ENCODE measurements at regions not wholly inside any gene's neighbourhood (a gene's known extent, or its start where the extent isn't known, plus 50 kb on each side); places are given as distances from the start of the nearest gene placed in this dataset.

DNA sequence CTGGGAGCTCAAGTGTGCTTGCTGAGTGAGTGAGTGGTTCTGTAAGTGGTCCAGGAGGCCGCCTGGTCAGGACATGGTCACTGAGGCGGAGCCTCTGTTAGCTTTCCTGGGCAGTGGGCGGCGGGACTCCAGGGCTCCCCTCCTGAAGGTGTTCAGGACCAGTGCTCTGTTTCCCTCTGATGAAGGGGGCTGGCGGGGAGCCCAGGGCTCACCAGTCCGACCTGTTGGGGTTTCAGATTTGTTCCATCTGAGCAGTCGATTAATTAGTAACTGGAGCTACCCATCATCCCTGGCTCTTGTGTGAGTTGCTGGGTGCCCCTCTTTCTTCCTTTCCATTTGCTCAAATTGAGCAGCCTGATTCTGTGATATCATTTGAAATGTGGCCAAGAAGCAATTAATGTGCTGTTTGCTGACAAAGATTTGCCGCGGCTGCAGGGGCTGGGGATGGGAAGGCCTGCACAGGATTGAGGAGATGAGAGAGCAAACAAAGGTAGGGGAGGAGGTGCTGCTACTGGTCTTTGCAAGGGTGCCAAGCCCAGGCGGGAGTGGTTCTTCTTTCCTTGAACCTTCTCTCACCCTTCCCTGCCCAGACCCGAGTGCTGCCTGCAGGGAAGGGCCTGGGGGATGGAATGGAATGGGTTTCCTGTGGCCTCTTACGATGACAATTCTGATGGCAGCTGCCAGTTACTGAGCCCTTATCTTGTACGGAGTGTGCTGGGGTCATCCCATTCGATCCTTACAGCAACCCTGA is 92.8 kb upstream of the PITX1 start:
- ATAC-seq (replicated peaks) (no peak), DNase-seq (no peak)
- no peak overlapping the region for H3K27ac Mint-ChIP-seq
- H3K9me3 Mint-ChIP-seq, result no peaks in the 10 kb centered on the region
- peaks cover 0 to 7% of the 10 kb centered on the region in 2 donors for H3K4me1 Mint-ChIP-seq (ENCODE audit: low read depth in 2 of 2)
- H3K4me3 Mint-ChIP-seq, result no peak overlapping the region
- H3K36me3 Mint-ChIP-seq (ENCODE audit: insufficient read depth), result no peaks in the 10 kb centered on the region
- peaks cover 10 to 64% of the 10 kb centered on the region in 2 donors for H3K27me3 Mint-ChIP-seq

DNA sequence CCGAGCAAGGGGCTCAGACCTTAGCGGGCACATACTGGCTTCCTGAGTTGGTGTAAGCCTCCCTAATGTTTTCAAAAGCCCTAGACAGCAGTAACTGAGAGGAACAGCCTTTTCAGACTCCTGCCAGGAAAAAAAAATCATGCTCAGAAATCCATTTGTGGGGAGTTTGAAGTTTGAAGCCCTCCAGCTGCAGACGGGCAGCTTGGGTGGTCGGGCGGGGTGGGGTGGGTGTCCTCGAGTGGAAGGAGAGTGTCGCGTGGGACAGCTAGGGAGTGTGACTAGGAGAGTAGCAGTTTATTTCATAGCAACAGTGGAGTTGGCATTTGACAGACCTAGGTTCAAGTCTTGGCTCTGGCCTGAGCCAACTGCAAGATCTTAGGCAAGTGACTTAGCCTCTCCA is 90.7 kb upstream of the PITX1 start:
- Mint-ChIP-seq H3K27ac (no peak overlapping the region), H3K36me3 (ENCODE audit: insufficient read depth) (no peaks in the 10 kb centered on the region), H3K9me3 (no peaks in the 10 kb centered on the region), H3K27me3 (peaks cover 14 to 67% of the 10 kb centered on the region in 2 donors), H3K4me1 (ENCODE audit: low read depth in 2 of 2) (peaks cover 0 to 7% of the 10 kb centered on the region in 2 donors), H3K4me3 (no peak overlapping the region)
- no peak for ATAC-seq (replicated peaks)
- DNase-seq, result no peak

DNA sequence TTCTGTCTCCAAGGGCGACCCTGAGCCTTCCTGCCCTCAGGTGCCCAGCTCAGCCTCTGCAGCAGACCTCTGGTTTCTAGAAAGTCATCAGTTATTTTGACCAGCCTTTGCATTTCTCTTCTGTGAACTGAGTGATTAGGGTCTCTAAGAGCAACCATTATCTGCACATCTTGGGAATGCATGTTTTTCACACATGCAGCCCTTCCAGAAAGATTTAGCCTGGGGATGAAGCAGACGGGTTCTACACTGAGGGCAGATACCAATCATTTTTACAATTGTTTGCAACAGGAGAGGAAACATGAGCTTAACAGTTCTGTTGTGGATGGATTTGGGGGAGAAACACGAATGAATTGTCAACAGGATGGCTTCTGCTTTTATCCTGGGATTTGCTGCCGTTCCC is 90.1 kb upstream of the PITX1 start:
- DNase-seq (no peak), ATAC-seq (replicated peaks) (no peak)
- Mint-ChIP-seq H3K27me3 (peaks cover 14 to 72% of the 10 kb centered on the region in 2 donors), H3K36me3 (ENCODE audit: insufficient read depth) (no peaks in the 10 kb centered on the region), H3K4me3 (no peak overlapping the region), H3K27ac (no peak overlapping the region), H3K4me1 (ENCODE audit: low read depth in 2 of 2) (peaks cover 0 to 4% of the 10 kb centered on the region in 2 donors), H3K9me3 (no peaks in the 10 kb centered on the region)

GRCh38 chr5:135122797-135123196 is 88.8 kb upstream of the PITX1 start:
- Mint-ChIP-seq H3K9me3 (no peaks in the 10 kb centered on the region), H3K4me3 (no peak overlapping the region), H3K27me3 (peaks cover 22 to 84% of the 10 kb centered on the region in 2 donors), H3K27ac (no peak overlapping the region), H3K4me1 (ENCODE audit: low read depth in 2 of 2) (peaks cover 0 to 2% of the 10 kb centered on the region in 2 donors), H3K36me3 (ENCODE audit: insufficient read depth) (no peaks in the 10 kb centered on the region)
- ATAC-seq (replicated peaks) (no peak), DNase-seq (no peak)

DNA sequence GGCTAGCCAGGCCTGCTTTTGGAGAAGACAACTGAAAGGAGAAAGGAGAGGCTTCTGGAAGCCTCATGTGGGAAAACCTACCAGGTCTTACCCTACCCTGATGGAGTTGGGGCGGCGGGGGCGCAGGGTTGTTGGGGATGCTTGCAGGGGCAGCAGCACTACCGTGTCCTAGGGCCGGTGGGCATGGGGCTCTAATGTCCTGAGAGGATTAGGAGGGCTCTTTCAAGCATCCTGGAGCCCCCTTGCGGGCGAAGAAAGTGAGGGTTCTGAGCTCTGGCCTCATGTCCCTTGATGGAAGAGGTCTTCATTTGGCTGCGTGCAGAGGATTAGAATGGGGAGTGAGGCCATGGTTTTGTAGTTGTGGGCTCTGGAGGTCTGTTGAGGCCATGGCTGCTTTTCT is 86.9 kb upstream of the PITX1 start:
- no peaks in the 10 kb centered on the region for H3K9me3 Mint-ChIP-seq
- H3K4me1 Mint-ChIP-seq (ENCODE audit: low read depth in 2 of 2), result peaks cover 0 to 2% of the 10 kb centered on the region in 2 donors
- ATAC-seq (replicated peaks), result no peak
- no peaks in the 10 kb centered on the region for H3K36me3 Mint-ChIP-seq (ENCODE audit: insufficient read depth)
- no peak overlapping the region for H3K27ac Mint-ChIP-seq
- no peak overlapping the region for H3K4me3 Mint-ChIP-seq
- no peak for DNase-seq
- H3K27me3 Mint-ChIP-seq, result peaks cover 22 to 69% of the 10 kb centered on the region in 2 donors

DNA sequence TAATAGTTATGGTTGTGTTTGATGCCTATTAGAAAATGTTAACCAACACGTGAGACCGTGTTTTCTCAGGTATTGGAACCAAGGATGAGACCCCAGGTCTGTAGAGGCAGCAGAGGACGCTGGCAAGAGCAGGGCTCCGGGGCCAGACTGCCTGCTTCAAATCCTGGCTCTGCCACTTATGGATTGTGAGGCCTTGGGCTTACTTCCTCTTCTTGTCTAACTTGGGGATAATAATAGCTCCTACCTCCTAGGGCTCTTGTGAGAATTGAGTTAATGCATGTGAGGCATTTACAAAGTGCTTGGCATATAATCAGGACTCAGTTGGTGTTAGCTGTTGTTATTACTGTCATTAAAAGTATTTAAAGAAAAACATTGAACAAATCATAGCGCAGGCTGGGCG is 85.5 kb upstream of the PITX1 start:
- Mint-ChIP-seq H3K4me1 (ENCODE audit: low read depth in 2 of 2) (peaks cover 0 to 2% of the 10 kb centered on the region in 2 donors), H3K36me3 (ENCODE audit: insufficient read depth) (no peaks in the 10 kb centered on the region), H3K4me3 (no peak overlapping the region), H3K9me3 (no peaks in the 10 kb centered on the region), H3K27ac (no peak overlapping the region), H3K27me3 (peaks cover 28 to 72% of the 10 kb centered on the region in 2 donors)
- DNase-seq (no peak), ATAC-seq (replicated peaks) (no peak)

GRCh38 chr5:135117590-135117989 is 83.6 kb upstream of the PITX1 start:
- DNase-seq, result no peak

DNA sequence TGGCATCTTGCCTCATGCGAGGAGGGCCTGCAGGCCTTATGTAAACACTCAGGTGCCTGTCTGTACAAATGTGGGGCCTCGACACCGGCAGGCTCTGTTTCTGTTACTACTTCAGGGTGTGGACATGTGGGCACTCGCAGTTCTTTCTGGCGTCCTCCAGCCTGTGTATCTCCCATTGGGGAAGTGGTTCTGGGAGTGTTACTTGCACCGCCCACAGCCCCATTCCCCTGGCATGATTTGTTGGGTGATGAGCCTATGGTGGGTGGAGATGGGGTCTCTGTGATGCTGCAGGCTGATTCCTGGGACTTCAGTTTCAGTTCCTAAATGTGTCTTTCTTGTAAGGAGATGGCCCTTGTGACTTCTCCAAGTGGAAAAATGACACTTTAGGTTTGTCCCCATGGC is 82.1 kb upstream of the PITX1 start:
- ATAC-seq (replicated peaks) (no peak), DNase-seq (no peak)
- Mint-ChIP-seq H3K4me3 (no peak overlapping the region), H3K36me3 (ENCODE audit: insufficient read depth) (no peaks in the 10 kb centered on the region), H3K27ac (no peak overlapping the region), H3K27me3 (peaks cover 25 to 70% of the 10 kb centered on the region in 2 donors), H3K9me3 (no peaks in the 10 kb centered on the region), H3K4me1 (ENCODE audit: low read depth in 2 of 2) (no peaks in the 10 kb centered on the region)

More at GRCh38 chr5:135117590-135117989, 83.6 kb upstream of the PITX1 start:
- H3K27me3 Mint-ChIP-seq, result peaks cover 28 to 68% of the 10 kb centered on the region in 2 donors
- no peaks in the 10 kb centered on the region for H3K9me3 Mint-ChIP-seq
- no peak for ATAC-seq (replicated peaks)
- no peaks in the 10 kb centered on the region for H3K4me1 Mint-ChIP-seq (ENCODE audit: low read depth in 2 of 2)
- no peaks in the 10 kb centered on the region for H3K36me3 Mint-ChIP-seq (ENCODE audit: insufficient read depth)
- H3K27ac Mint-ChIP-seq, result no peak overlapping the region
- no peak overlapping the region for H3K4me3 Mint-ChIP-seq

DNA sequence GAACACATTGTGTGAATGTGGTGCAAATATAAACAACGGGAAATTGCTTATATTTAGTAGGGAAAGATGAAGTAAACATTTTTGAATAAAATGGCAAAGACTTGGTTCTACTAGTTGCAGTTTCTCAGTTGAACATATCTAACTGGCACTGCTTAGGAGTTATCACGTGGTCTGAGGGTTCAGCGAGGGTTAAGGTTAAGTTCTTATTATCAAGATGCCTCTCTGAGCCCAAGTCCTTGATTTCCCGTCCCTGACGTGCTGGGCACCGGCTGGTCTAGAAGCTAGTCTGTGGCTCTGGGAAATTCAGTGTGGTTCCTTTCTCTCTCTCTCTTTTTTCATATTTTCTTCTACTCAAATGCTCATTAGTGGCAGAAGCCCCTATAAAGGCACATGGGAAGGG is 81.6 kb upstream of the PITX1 start:
- peaks cover 0 to 2% of the 10 kb centered on the region in 2 donors for H3K4me1 Mint-ChIP-seq (ENCODE audit: low read depth in 2 of 2)
- no peak overlapping the region for H3K27ac Mint-ChIP-seq

GRCh38 chr5:135114759-135115158 is 80.7 kb upstream of the PITX1 start:
- no peaks in the 10 kb centered on the region for H3K36me3 Mint-ChIP-seq (ENCODE audit: insufficient read depth)
- H3K9me3 Mint-ChIP-seq, result no peaks in the 10 kb centered on the region
- peaks cover 0 to 2% of the 10 kb centered on the region in 2 donors for H3K4me1 Mint-ChIP-seq (ENCODE audit: low read depth in 2 of 2)

More for the DNA sequence above, 81.6 kb upstream of the PITX1 start:
- ATAC-seq (replicated peaks), result no peak
- no peaks in the 10 kb centered on the region for H3K9me3 Mint-ChIP-seq
- peaks cover 19 to 69% of the 10 kb centered on the region in 2 donors for H3K27me3 Mint-ChIP-seq
- no peak for DNase-seq
- no peak overlapping the region for H3K4me3 Mint-ChIP-seq
- no peaks in the 10 kb centered on the region for H3K36me3 Mint-ChIP-seq (ENCODE audit: insufficient read depth)

DNA sequence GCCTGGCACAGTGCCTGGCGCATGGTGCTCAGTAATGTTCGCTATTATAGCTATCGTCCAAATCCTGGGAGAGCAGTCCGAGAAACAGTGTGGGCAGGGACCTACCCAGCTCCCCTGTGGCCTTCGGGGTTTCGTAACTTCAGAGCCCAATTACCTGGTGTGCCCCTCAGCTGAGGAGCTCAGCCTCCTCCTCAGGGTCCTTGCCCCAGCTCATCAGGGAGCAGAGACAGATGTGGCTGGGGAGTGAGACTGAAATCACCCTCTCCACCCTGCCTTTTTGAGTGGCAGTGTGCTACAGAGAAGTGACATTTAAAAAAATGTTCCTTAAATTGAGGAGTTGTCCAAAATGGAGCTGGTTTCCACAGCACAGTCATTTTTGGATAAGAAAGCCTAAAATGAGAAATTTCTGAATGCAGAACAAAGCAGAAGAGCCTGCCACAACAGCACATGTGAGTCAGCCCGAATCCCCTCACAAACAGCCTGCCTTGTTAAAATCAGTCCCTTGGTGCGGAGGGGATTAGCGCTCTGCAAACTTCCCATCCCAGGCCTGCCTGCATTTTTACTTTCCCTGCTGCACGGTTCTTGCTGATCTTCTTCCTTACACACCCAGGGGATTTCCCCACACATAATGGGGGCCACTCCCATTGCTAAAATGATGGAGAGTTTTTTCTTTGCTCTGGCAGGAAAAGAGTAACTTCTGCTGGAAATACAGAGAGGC is 78.1 kb upstream of the PITX1 start:
- Mint-ChIP-seq H3K36me3 (ENCODE audit: insufficient read depth) (no peaks in the 10 kb centered on the region), H3K4me3 (no peak overlapping the region), H3K27ac (no peak overlapping the region), H3K27me3 (peaks cover 9 to 41% of the 10 kb centered on the region in 2 donors), H3K9me3 (no peaks in the 10 kb centered on the region), H3K4me1 (ENCODE audit: low read depth in 2 of 2) (peaks cover 0 to 2% of the 10 kb centered on the region in 2 donors)
- DNase-seq (no peak), ATAC-seq (replicated peaks) (no peak)

More at GRCh38 chr5:135114759-135115158, 80.7 kb upstream of the PITX1 start:
- H3K27me3 Mint-ChIP-seq, result peaks cover 14 to 62% of the 10 kb centered on the region in 2 donors
- ATAC-seq (replicated peaks) (no peak), DNase-seq (no peak)
- H3K27ac Mint-ChIP-seq, result no peak overlapping the region
- no peak overlapping the region for H3K4me3 Mint-ChIP-seq

GRCh38 chr5:135110785-135111596 is 77.0 kb upstream of the PITX1 start:
- no peak for DNase-seq
- Mint-ChIP-seq H3K36me3 (ENCODE audit: insufficient read depth) (no peaks in the 10 kb centered on the region), H3K9me3 (no peaks in the 10 kb centered on the region), H3K4me1 (ENCODE audit: low read depth in 2 of 2) (peaks cover 0 to 2% of the 10 kb centered on the region in 2 donors), H3K27ac (no peak overlapping the region), H3K27me3 (peaks cover 12 to 50% of the 10 kb centered on the region in 2 donors), H3K4me3 (no peak overlapping the region)
- ATAC-seq (replicated peaks), result no peak

GRCh38 chr5:135108992-135109391 is 75.0 kb upstream of the PITX1 start:
- no peaks in the 10 kb centered on the region for H3K36me3 Mint-ChIP-seq (ENCODE audit: insufficient read depth)
- peaks cover 2 to 4% of the 10 kb centered on the region in 2 donors for H3K4me1 Mint-ChIP-seq (ENCODE audit: low read depth in 2 of 2)
- DNase-seq (no peak), ATAC-seq (replicated peaks) (no peak)
- peaks cover 22 to 46% of the 10 kb centered on the region in 2 donors for H3K27me3 Mint-ChIP-seq
- H3K27ac Mint-ChIP-seq, result no peak overlapping the region
- no peak overlapping the region for H3K4me3 Mint-ChIP-seq
- H3K9me3 Mint-ChIP-seq, result no peaks in the 10 kb centered on the region

All from effector memory CD8-positive, alpha-beta T cell (primary cell).